NCI-H226 (cell line): ENCODE measurements at regions not wholly inside any gene's neighbourhood (a gene's known extent, or its start where the extent isn't known, plus 50 kb on each side); places are given as distances from the start of the nearest gene placed in this dataset.
"Not testable (repeated sequence)": the region's sequence is repeated elsewhere in the genome, so short reads cannot be mapped to it uniquely, and the experiment has no call there.

Experiments used
- DNase-seq: peaks from one replicate; pipeline ENCODE4 v3.0.0-alpha.2; 2015

GRCh38 chrX:2640436-2641150, 50.5 kb upstream of the CD99 start:
- DNase-seq, result no peak

- no peak for DNase-seq
These were observed 52.8 kb upstream of the CD99 start for GRCh38 chrX:2638279-2638678.

- DNase-seq, result no peak
These were observed 55.8 kb upstream of the CD99 start for GRCh38 chrX:2635342-2635741.

GRCh38 chrX:2632533-2633504, 58.3 kb upstream of the CD99 start:
- DNase-seq, result no peak

- DNase-seq, result no peak
These were observed 59.2 kb upstream of the CD99 start for GRCh38 chrX:2631743-2632532.

GRCh38 chrX:2630935-2631742, 60.0 kb upstream of the CD99 start:
- DNase-seq, result not testable (repeated sequence)

GRCh38 chrX:2630008-2630934, 60.8 kb upstream of the CD99 start:
- DNase-seq, result not testable (repeated sequence)

- no peak for DNase-seq
These were observed 61.6 kb upstream of the CD99 start for GRCh38 chrX:2629316-2630007.

- no peak for DNase-seq
These were observed 62.3 kb upstream of the CD99 start for GRCh38 chrX:2628751-2629315.

- no peak for DNase-seq
These were observed 63.7 kb upstream of the CD99 start for GRCh38 chrX:2627272-2627867.

- DNase-seq, result no peak
These were observed 64.3 kb upstream of the CD99 start for GRCh38 chrX:2626750-2627149.

- no peak for DNase-seq
These were observed 70.5 kb upstream of the CD99 start for GRCh38 chrX:2620576-2620975.

- no peak for DNase-seq
These were observed 72.6 kb upstream of the CD99 start for GRCh38 chrX:2618516-2618915.

GRCh38 chrX:2614911-2615310, 76.2 kb upstream of the CD99 start:
- DNase-seq, result peak; percentile 25

GRCh38 chrX:2610246-2611170, 80.6 kb upstream of the CD99 start:
- DNase-seq, result no peak

GRCh38 chrX:2609431-2610238, 81.5 kb upstream of the CD99 start:
- DNase-seq, result peak; percentile 3

- DNase-seq, result peak; percentile 79
These were observed 82.3 kb upstream of the CD99 start for GRCh38 chrX:2608638-2609430.
